ENCODE measurements at regions not wholly inside any gene's neighbourhood (a gene's known extent, or its start where the extent isn't known, plus 50 kb on each side); places are given as distances from the start of the nearest gene placed in this dataset.

DNA sequence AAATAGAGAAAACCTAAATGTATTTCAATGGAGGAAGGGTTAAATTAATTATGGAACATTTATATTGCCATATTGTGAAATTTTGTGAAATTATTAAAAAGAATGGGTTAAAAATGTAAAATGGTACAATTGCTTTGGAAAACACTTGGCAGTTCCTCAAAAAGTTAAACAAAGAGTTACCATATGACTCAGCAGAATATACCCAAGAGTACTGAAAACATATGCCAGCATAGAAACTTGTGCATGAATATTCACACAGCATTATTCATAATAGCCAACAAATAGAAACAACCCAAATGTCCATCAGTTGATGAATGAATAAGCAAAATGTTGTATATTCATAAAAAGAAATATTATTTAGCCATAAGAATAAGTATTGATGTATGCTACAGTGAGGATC, 181.0 kb upstream of the MAST4 start:
- Histone ChIP-seq H3K9me3 (no peaks in the 10 kb centered on the region), H3K4me3 (no peak overlapping the region), H3K27me3 (no peaks in the 10 kb centered on the region), H3K27ac (no peak overlapping the region), H3K36me3 (no peaks in the 10 kb centered on the region), H3K4me1 (no peaks in the 10 kb centered on the region)
- intact Hi-C loops (cut with DNase I; ENCODE audit: low total_unique reads) = no loop called here
- DNase-seq = no peak
- no peak for TF ChIP-seq POLR2A (IDR thresholded peaks at IDR 0.05)
- TF ChIP-seq, protein P1, sequence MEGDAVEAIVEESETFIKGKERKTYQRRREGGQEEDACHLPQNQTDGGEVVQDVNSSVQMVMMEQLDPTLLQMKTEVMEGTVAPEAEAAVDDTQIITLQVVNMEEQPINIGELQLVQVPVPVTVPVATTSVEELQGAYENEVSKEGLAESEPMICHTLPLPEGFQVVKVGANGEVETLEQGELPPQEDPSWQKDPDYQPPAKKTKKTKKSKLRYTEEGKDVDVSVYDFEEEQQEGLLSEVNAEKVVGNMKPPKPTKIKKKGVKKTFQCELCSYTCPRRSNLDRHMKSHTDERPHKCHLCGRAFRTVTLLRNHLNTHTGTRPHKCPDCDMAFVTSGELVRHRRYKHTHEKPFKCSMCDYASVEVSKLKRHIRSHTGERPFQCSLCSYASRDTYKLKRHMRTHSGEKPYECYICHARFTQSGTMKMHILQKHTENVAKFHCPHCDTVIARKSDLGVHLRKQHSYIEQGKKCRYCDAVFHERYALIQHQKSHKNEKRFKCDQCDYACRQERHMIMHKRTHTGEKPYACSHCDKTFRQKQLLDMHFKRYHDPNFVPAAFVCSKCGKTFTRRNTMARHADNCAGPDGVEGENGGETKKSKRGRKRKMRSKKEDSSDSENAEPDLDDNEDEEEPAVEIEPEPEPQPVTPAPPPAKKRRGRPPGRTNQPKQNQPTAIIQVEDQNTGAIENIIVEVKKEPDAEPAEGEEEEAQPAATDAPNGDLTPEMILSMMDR (IDR thresholded peaks at IDR 0.05) = no peak

DNA sequence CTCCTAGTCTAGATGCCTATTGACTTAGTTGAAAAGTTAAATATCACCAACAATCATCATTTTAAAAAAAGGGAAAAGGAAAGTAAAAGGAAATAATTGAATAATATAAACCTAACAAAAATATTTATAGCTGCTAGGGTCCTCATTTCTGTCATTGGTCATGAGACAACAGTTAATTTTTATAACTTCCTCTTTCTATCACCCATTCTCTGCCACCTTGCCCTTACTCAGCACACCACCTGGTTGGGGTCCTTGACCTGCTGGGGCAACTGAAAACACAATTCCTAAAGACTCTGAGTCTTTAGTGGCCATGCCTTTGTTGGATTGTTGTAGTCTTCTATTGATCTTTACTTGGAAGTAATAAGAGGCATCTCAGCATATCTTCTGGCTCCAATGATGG, 179.5 kb upstream of the MAST4 start:
- DNase-seq = no peak
- H3K36me3 ChIP-seq = no peaks in the 10 kb centered on the region
- H3K27me3 ChIP-seq = no peaks in the 10 kb centered on the region
- H3K27ac ChIP-seq = no peak overlapping the region
- intact Hi-C loops (cut with DNase I; ENCODE audit: low total_unique reads) = no loop called here
- H3K9me3 ChIP-seq = no peaks in the 10 kb centered on the region
- no peaks in the 10 kb centered on the region for H3K4me1 ChIP-seq
- TF ChIP-seq, protein P1 (IDR thresholded peaks at IDR 0.05) = no peak
- no peak for TF ChIP-seq POLR2A (IDR thresholded peaks at IDR 0.05)
- no peak overlapping the region for H3K4me3 ChIP-seq

DNA sequence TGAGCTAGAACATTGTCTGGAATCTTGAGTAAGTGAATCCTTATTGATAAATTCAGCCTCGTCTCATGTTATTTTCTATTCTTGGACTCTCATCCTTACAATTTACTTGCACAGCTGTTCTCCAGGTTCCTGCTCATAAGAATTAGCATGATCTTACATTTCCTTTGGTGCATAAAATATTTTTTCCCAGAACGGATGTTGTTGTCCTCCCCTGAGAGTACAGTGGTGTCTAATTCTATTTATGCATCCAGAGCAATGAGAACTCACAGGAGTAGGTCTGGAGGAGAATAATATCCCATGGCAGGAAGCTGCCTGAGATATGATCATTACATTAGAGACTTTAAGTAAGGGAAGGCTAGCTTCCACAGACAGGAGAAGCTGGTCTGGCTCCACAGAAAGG, 178.4 kb upstream of the MAST4 start:
- intact Hi-C loops (cut with DNase I; ENCODE audit: low total_unique reads) = no loop called here
- TF ChIP-seq POLR2A (IDR thresholded peaks at IDR 0.05) = no peak
- TF ChIP-seq, protein P1 (IDR thresholded peaks at IDR 0.05) = no peak
- no peaks in the 10 kb centered on the region for H3K9me3 ChIP-seq
- H3K27me3 ChIP-seq = no peaks in the 10 kb centered on the region
- H3K27ac ChIP-seq = no peak overlapping the region
- H3K4me1 ChIP-seq = no peaks in the 10 kb centered on the region
- no peak for DNase-seq
- no peak overlapping the region for H3K4me3 ChIP-seq
- no peaks in the 10 kb centered on the region for H3K36me3 ChIP-seq

DNA sequence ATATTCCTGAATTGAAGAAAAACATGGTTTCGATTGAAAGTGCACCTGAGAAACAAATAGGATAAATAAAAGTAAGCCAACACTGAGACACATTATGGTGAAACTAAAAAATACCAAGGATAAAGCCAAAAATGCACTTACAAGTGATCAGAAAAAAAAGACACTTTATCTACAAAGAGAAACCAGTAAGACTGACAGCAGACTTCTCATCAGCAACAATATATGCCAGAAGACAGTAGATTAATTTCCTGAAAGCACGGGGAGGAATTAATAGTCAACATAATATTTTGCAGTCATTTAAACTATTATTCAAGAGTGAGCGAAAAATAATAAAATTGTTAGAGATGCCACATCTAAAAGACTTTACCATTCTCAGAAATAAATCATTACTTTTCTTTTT, 172.7 kb upstream of the MAST4 start:
- no peak for TF ChIP-seq POLR2A (IDR thresholded peaks at IDR 0.05)
- TF ChIP-seq, protein P1 (IDR thresholded peaks at IDR 0.05) = no peak
- no peak for DNase-seq
- Histone ChIP-seq H3K4me3 (no peak overlapping the region), H3K36me3 (no peaks in the 10 kb centered on the region), H3K27me3 (no peaks in the 10 kb centered on the region), H3K4me1 (no peaks in the 10 kb centered on the region), H3K27ac (no peak overlapping the region), H3K9me3 (no peaks in the 10 kb centered on the region)
- intact Hi-C loops (cut with DNase I; ENCODE audit: low total_unique reads) = no loop called here

DNA sequence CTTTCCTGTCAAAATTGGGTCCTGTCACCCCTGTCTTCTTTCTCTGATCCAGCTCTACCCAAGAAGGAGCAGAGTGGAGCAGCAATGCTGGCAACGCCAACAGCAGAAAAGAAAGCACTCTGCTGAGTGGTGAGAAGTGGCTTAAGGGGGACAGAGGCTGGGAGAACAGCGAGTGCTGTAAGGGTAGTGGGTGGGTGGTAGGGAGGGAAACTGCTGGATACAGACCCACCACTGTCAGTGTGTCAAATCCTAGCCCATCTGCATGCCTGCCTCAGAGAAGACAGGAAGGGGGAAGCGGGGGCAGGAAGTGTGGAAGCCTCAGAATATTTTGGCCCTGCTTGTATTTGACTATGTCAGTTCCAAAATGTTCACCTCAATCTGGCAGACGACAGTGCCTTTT, 170.4 kb upstream of the MAST4 start:
- TF ChIP-seq, protein P1 (IDR thresholded peaks at IDR 0.05) = no peak
- TF ChIP-seq POLR2A (IDR thresholded peaks at IDR 0.05) = no peak
- intact Hi-C loops (cut with DNase I; ENCODE audit: low total_unique reads) = no loop called here

More for the DNA sequence above, 170.4 kb upstream of the MAST4 start:
- no peaks in the 10 kb centered on the region for H3K36me3 ChIP-seq
- no peak overlapping the region for H3K27ac ChIP-seq
- H3K27me3 ChIP-seq = no peaks in the 10 kb centered on the region
- no peaks in the 10 kb centered on the region for H3K9me3 ChIP-seq
- H3K4me1 ChIP-seq = no peaks in the 10 kb centered on the region
- DNase-seq = no peak
- H3K4me3 ChIP-seq = no peak overlapping the region

Data from uterus (tissue), 3 donors.